GM18499 (cell line): ENCODE measurements at regions not wholly inside any gene's neighbourhood (a gene's known extent, or its start where the extent isn't known, plus 50 kb on each side); places are given as distances from the start of the nearest gene placed in this dataset.

Source experiments
- ATAC-seq: cut with Tn5 transposase; IDR thresholded peaks from one replicate; pipeline ENCODE4 v1.9.1; 2021; ENCODE audit warnings: moderate number of reproducible peaks; ENCODE audit not compliant: insufficient read depth, unreplicated experiment

DNA sequence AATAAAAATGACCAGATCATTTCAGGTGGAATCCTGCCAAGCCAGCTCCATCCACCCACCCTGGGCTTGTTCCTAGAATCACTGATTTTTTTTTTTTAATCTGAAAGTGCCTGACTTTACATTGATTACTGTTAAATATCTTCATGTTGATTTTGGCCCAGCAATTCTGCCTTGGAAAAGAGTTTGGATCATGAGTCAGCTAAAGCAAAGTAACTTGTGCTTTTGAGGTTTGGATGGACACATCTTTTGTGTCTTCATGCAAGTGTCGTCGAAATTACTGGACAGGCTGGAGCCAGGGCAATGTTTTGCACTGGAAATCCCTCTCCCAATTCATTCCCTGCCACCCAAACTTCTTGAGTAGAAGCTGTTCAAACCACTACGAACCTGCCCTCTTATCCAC is 164.0 kb upstream of the SYT13 start:
- no peak for ATAC-seq

DNA sequence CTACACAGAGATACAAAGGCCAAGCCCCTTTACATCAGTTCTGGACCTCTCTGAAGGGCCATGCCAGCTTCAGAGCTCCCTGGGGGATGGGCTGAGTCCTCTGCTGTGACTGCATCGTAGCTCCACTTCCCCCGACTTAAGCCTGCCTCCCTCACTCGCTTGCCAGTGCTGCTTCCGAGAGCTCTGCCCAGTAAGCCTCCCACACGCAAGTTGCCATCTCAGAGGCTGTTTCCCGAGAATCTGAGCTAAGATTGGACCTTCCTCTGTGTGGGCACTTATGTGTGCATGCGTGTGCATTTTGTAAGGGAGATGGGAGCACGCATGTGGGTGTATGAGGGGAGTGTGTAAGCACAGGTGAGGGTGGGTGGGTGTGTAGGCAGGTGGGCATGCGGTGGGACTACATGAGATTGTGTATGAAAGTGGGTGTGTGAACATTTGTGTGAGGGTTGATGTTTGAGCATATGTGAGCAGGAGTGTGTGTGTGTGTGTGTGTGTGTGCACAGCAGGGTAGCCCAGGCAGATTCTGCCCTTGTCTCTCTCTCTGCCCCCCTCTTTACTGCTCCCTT is 163.0 kb upstream of the SYT13 start:
- ATAC-seq = no peak

DNA sequence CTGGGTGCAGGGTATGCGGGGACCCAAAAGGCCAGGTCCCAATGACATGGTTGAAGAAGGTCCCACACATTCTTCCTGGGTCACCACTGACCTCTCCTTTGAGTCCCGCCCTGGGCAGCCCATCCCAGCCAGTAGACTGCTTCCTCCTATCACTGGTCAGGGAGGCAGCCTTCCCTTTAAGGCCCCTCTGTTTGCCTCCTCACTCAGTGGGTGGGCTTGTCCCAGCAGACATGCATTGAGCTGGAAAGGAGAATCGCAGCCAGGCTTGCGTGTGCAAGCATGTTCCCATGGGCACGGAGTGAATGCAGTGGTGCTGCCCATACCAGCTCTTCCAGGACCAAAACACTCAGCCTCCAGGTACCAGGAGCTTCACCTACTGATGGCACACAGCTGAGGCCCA is 162.4 kb upstream of the SYT13 start:
- ATAC-seq = no peak

DNA sequence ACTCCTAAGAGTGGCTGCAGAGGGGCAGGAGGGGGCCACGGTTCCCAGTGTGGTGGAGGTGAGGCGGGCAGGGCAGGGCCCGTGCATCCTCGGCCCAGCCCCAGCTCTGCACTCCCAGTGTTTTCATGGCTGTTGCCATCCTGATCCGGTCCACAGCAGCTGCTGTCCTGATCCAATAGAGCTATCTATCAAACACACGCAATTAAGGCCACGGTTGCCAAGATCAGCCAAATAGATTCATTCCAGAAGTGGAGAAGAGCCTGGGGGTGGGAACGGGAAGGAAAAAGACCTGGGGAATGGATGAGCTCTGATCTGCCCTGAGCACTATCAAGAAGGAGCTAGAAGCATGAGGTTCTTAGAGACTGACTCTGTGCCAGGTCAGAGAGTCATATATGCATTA is 160.9 kb upstream of the SYT13 start:
- ATAC-seq = no peak

DNA sequence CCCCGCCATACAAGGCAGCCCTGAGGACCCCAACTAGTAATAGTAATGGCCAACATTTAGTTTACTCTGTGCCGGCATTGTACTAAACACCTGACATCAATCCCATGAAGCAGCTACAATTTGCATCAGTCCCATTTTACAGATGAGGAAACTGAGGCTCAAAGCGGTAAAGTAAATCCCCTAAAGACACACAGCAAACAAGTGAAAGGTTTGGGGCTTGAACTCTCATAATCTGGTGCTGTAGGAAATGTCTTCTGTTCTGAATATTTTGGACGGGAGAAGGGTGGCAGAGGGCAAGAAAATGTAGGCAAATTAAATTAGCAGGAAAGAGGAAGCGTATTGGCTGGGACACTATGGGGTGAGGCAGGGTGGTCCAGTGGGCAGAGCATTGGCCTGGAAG is 160.3 kb upstream of the SYT13 start:
- no peak for ATAC-seq

DNA sequence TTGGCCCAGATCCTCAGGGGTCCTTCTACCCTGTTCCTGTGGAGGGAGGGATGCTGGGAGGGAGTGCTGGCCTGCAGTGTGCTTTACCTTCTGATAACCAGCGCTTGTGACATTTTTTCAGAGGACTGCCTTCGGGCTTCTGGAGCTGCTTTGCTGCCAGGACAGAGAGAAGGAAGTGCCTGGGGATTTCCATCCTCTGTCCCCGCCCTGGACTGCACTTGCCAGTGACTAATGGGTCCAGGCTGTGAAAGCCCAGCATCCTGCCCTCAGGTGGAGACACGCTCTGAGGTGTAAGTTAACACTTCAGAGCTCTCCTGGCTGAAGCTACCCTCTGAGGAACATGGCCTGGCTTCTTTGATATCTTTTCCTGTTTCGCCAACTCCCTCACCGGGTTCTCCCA is 158.7 kb upstream of the SYT13 start:
- ATAC-seq = no peak

DNA sequence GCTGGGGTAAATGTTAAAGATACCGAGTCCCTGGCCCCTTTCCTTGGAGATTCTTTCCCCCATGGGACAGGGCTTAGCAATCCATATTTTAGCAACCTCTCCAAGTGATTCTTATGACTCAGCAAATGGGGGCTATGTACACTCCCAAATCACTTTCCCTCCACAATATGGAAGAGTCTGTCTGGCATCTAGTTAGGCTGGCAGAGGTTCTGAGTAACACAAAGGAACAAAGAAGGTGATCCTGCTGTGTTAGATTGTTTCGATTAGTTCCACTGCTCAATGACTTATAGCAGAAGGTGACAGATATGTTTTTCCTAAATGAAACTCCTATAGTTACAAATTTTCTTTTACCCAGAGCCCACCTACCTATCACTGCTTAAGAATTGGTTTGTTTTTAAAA is 154.0 kb upstream of the SYT13 start:
- no peak for ATAC-seq

DNA sequence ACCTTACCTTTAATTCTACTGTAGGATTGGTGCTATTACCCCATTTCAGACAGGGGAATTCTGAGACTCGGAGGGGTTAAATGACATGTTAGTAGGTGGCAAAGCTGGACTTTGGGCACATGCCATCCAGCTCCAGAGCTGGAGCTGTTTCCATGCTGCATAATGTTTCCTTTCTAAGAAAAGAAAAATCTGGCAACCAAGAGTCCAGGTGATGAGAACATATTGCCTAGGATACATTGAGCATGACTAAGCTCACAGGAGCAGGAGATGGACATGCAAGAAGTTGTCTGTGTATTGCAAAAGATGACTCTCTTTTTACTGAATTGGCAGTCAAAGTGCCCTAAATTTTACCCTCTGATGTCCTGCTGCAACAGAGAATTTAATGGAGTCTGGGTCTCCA is 150.8 kb upstream of the SYT13 start:
- no peak for ATAC-seq

DNA sequence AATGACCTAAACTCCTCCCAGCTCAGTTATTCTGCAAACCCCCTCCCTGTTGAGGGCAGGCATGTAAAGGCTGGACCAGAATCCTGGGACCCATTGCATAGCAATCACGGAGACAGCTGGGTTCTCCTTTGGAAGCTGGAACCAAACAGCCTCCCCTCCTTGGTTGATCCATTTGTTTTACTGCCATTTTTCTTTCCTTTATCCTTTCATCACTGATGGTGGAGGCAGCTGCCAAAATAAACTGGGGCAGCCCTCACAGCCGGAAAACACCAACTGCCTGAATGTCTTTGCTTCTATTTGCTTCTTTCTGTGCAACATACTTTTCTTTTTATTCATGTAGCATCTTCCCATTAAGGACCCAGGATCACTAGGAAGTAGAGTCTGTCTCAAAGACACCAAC is 150.0 kb upstream of the SYT13 start:
- no peak for ATAC-seq

DNA sequence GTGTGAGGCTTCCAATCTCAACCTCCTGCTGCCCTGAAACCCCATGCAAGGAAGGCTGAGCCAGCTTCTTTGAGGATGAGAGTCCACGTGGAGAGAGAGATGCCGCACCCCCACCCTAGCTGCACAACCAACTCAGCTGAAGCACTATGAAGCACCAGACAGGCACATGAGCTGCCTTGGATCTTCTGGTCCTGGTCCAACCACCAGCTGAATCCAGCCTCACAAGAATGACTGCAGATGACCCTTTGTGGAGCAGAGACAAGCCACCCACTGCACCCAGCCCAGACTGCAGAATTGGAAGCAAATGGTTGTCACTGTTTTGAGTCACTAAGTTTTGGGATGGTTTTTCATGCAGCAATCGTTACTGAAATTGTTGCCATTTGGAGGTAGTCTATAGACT is 149.6 kb upstream of the SYT13 start:
- no peak for ATAC-seq

DNA sequence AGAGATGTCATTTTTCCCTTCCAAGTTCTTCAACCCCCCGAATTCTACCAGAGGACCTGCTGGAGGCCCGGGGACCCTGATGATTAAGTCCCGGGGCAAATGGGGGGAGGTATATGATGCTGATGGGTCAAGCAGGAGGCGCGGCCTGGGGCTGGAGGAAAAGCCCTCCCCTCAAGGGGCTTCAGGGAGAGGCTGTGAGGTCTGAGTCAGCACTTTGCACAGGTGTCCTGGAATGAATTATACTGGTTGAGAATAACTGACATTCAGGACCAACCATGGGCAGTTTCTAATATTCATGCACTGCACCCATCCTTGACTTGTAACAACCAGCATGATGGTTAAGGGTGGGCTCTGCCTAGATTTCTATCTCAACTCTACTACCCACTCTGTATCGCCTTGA is 146.8 kb upstream of the SYT13 start:
- ATAC-seq = no peak

DNA sequence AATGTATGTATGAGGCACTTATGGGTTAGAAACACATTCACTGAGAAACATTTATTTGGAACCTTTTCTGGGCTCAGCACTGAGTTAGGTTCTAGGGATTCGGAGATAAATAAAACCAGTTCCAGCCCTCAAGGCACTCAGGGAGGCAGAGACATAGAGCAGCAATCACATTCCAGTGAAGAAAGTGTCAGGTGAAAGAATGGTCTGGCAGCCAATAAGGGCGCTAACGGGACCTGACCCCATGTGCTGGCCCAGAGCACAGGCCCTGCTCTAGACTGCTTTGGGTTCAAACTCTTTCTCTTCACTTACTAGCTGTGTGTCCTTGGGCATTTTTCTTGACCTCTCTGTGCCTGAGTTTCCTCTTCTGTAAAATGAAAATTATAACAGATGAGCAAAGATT is 146.0 kb upstream of the SYT13 start:
- ATAC-seq = no peak

DNA sequence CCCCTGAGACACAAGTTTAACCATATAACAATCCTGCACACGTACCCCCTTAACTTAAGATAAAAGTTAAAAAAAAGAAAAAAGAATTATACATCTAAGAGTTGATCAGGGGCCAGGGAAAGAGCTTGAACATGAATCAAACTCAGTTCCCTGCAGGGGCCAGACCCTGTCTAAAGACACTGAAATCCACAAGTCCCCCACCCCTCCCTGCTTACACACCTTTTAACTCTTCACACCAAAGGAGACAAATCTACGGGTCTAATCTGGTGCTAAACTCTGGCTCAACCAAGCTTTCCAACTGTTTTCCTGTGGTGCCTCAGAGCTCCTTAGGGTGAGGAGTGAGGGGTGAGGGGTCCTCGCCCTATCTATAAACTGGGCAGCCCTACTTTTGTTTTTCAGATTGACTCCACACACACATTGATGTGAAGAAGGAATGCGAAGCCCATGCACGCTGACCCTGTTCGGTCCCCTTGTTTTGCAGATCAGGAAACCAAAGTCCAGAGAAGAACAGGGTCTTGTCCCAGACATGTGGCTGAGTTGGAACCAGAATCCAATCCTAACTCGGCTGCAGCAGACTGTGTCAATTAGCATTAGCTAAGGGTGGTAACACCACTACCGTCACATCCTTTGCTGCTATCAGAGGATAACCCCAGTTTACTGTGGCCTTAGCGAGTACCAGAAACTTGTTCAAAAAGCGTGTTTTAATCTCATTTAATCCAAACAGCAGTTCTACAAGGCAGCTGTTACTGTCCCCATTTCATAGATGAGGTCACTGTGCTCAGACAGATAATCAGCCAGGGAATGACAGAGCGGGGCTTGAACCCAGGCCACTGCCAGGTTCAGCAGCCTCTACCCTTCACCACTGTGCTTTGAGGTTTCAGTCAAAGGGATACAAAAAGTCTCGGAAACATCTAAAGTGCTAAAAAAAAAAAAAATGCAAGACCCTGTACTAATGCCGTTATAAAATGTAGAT is 145.2 kb upstream of the SYT13 start:
- no peak for ATAC-seq

DNA sequence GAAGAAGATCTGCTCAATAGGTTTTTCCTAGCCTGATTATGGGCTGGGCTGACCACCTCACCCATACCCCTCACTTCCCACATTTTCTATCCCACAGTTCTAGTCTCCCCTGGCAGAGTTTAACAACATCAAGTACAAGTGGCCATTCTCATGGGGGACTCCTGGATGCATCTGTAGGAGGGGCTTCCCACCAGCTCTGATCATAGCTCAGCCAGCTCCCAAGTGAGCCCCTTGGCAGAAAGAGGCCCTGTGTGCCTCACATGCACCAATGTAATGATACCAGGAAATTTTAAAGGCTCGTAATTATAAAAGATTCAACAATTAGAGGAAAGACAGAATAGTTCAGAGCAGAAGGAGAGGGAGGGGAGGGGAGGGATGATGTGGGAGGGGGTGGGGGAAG is 144.2 kb upstream of the SYT13 start:
- ATAC-seq = no peak

DNA sequence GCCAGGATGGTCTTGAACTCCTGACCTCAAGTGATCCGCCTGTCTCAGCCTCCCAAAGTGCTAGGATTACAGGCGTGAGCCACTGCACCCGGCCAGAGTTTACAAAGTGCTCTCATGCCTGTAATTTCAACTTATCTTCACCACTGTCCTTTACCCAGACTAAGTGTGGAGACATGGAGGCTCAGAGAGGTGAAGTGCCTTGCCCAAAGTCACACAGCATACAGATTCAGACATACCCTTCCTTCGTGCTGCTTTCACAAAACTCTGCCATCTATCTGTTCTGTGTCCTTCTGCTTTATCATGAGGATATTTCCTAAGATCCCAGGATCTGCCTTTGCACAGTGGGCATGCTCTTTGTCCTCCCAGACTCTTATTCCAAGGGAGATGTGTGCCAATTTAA is 143.6 kb upstream of the SYT13 start:
- ATAC-seq = no peak

DNA sequence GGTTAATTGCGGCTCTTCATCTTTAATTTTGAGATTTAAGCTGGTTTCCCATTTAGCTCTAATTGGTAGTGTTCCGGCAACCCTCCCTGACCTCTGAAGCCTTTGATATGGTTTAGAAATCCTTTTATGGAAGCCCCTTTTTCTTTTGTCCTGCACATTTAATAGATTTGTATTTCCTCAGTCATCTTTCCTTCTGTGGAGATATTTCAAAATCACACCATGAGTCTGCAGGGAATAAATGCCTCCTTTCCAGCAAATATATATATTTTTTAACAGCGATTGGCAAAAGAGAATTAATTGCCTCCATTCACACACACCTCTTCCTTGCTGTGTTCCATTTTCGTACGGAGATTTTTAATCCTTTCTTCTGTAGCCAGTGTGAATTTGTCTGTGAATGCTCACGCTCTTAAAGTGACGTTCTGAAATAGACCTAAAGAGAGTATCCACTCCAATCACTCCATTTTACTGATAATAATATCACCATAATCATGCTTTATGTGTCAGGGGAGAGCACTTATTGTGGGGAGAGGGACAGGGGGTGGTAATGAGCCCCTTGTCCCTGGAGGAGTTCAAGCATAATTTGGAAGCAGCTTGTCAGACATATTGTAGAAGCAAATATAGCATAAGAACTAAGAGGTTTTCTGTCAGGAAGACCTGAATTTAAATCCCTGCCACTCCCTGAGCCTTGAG is 142.5 kb upstream of the SYT13 start:
- no peak for ATAC-seq

DNA sequence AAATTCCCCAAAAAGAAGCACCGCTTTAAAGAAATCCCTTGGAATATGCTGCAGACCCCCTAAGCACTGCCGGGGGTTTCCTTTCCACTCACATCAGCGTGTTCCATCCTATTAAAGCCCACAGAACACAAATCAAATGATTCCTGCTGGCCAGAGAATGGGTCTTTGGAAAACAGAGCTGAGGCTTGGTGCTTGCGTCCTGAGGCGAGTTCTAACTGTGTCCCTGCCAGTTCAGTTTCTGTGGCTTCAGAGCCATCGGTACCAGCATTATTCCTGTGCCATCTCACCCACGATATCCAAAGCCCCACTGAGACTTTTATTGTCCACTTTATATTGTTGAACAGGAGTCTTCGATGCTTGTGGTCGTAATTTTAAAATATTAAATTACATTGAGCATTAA is 142.0 kb upstream of the SYT13 start:
- no peak for ATAC-seq

DNA sequence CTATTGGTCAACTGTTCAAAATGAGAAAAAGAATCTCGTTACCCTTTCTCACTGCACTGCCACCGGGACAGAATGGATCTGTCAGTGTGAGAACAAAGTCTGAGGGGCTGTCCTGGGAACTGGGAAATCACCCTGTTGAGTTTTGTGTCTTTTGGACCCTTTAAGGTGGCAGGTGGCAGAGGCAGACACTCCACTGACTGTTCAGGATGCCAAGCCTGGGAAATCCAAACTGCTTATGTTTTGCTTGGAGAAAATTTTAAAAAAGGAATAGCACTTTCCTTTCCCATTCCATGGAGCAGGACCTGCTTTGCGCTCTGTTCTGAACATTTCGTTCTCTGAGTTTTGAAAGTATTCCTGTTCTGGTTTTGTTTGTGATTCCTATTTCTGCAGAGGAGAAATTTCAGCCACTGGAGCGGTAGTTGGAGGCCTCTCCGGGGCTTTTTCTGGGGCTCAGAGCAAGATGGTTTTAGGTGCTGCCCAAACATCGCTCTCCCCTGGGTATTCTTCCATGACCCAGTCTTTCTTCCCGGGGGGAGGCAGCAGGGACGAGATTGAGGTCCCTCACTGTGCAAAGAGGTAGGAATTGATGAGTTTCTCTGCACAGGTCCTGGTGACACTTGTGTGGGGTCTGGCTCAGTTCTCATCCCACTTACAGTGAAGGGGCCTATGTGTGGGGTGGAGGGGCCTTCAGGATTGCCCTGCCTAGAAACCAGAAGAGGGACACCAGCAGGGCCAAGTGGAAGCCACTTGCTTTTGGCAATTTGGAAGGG is 138.5 kb upstream of the SYT13 start:
- no peak for ATAC-seq

DNA sequence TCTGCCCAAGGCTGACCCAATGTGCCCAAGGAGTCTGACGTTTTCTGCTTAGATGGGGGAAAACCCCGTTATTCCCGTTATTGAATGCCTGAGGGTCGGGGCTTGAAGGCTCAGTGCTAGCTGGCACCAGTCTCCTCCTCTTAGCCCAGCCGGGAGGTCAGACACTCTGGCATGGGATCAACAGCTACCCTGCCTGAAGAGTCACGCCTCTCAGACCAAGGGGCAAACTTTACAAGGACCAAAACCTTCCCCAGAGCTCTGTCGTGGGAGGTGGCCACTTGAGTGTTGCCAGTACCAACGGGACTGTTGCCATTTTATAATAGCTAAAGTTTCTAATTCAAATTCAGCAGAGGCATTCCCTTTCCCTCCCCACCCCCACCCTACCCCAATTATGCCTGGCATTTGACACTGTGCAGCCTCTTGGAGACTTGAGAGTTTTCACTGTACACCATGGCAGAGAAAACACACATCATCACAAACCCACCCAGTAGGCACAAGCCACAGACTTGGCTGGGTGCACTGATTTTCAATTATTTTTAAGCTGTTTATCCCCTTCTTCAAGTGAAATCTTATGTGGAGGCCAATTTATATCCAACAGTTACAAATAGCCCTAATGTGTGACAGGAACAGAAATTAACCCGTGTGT is 137.5 kb upstream of the SYT13 start:
- no peak for ATAC-seq

DNA sequence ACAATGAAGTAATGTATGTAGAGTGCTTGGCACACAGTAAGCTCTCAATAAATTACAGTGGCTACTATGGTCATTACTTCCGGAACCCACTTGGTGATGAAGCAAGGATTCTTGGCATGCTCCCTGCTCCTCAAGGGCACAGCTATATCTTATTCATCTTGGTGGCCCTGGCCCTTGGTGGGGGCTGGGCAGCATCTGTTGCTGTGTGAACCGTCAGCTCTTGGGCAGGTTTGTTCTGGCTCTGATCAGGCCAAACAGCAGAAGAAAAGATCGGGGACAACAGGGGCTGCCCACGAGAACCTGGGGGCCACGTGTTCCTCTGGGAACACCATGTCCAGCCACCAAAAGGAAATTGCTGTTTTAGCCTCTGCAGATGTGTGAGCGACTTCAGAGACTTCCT is 136.9 kb upstream of the SYT13 start:
- no peak for ATAC-seq
